K562 (cell line): ENCODE measurements at regions not wholly inside any gene's neighbourhood (a gene's known extent, or its start where the extent isn't known, plus 50 kb on each side); places are given as distances from the start of the nearest gene placed in this dataset.

Source experiments
- ATAC-seq: fragments of 200-7000 bp; cut with Tn5 transposase; 3 replicates; pipeline ENCODE4 v1.9.1; 2020; ENCODE audit warnings: moderate library complexity
- BruUV-seq: library from RNA; stranded (reverse); fragments of 400-500 nt; replicated peaks from 2 replicates; lab custom pipeline; 2021; lab: Mats Ljungman, UMichigan
- CTCF ChIA-PET: fragments of 300-600 bp; formaldehyde crosslinking; extraction: SDS; loops from one replicate; lab custom pipeline; 2021; ENCODE audit warnings: low intra/inter-chr PET ratio; lab: Yijun Ruan, JAX
- POLR2A ChIA-PET: fragments of 300-600, 350-650 bp; sonication (Branson Sonifier 250); formaldehyde crosslinking; extraction: SDS; loops from one replicate; lab custom pipeline; 2021; ENCODE audit warnings: antibody characterized with exemption, inconsistent platforms; lab: Yijun Ruan, JAX
- DNase-seq, 4 experiments: peaks; one replicate each; pipeline versions ENCODE4 v3.0.0 to v3.0.0-alpha.2; 2011 to 2018; ENCODE audit warnings: low spot score in 3 of 4, mixed read lengths in 3 of 4; ENCODE audit errors: extremely low read depth in 1 of 4
- FAIRE-seq: peaks from 2 replicates; lab custom pipeline; 2011; peaks lifted over from hg19 to GRCh38; lab: Jason Lieb, UNC
- H2AFZ ChIP-seq: 2 replicates; pipeline ENCODE4 v1.6.0; 2011; ENCODE audit warnings: low read depth, low read length, control low read depth, inconsistent platforms
- H3K27ac ChIP-seq: fragments of 200-600 bp; 3 replicates; pipeline ENCODE4 v1.8.0; 2011; ENCODE audit warnings: low read depth, mild to moderate bottlenecking, control low read depth, inconsistent platforms, low read length, moderate library complexity, mixed read lengths; ENCODE audit errors: extremely low read depth
- H3K27me3 ChIP-seq, 2 experiments: fragments of 300-600 bp in 1 of 2; 2 replicates in 1 of 2; 3 replicates in 1 of 2; pipeline versions ENCODE4 v1.6.0 to v1.8.0; 2011; ENCODE audit warnings: inconsistent platforms in 2 of 2, low read length in 2 of 2, mild to moderate bottlenecking in 1 of 2, mixed read lengths in 1 of 2, moderate library complexity in 1 of 2; ENCODE audit not compliant: control insufficient read depth in 2 of 2, insufficient read depth in 2 of 2
- H3K36me3 ChIP-seq: fragments of 300-600 bp; 3 replicates; pipeline ENCODE4 v1.8.0; 2011; ENCODE audit warnings: mild to moderate bottlenecking, low read length, inconsistent platforms; ENCODE audit not compliant: control insufficient read depth, insufficient read depth
- H3K4me1 ChIP-seq, 2 experiments: fragments of 200-600 bp in 1 of 2; replicated peaks in 1 of 2; 2 replicates in 1 of 2; 3 replicates in 1 of 2; pipeline versions ENCODE4 v1.5.1 to v1.8.0; 2011; ENCODE audit warnings: inconsistent platforms in 2 of 2, low read length in 2 of 2, mild to moderate bottlenecking in 1 of 2, mixed read lengths in 1 of 2, moderate library complexity in 1 of 2; ENCODE audit not compliant: control insufficient read depth in 2 of 2, insufficient read depth in 2 of 2
- H3K4me2 ChIP-seq: 2 replicates; pipeline ENCODE4 v1.6.1; 2011; ENCODE audit warnings: low read length, control low read depth, inconsistent platforms, mixed read lengths; ENCODE audit not compliant: insufficient read depth
- H3K4me3 ChIP-seq: fragments of 200-600 bp; sonication (generic), shearing (Covaris generic); 2 replicates; pipeline ENCODE4 v1.5.1; 2016; ENCODE audit warnings: control low read depth, inconsistent platforms
- H3K79me2 ChIP-seq: fragments of 200-600 bp; 3 replicates; pipeline ENCODE4 v1.8.0; 2011; ENCODE audit warnings: low read length, inconsistent platforms; ENCODE audit not compliant: control insufficient read depth, insufficient read depth
- H3K9ac ChIP-seq, 2 experiments: 2 replicates each; pipeline versions ENCODE4 v1.6.0 to v1.6.1; 2011; ENCODE audit warnings: low read depth in 2 of 2, low read length in 2 of 2, control low read depth in 1 of 2, inconsistent platforms in 1 of 2, mild to moderate bottlenecking in 1 of 2, mixed read lengths in 1 of 2; ENCODE audit not compliant: insufficient read depth in 1 of 2
- H3K9me1 ChIP-seq: one replicate; pipeline ENCODE4 v1.6.0; 2011; ENCODE audit warnings: inconsistent platforms, mild to moderate bottlenecking, low read length, moderate library complexity; ENCODE audit not compliant: control insufficient read depth, insufficient read depth
- H3K9me3 ChIP-seq: replicated peaks from 2 replicates; pipeline ENCODE4 v1.5.1; 2011; ENCODE audit warnings: low read depth, low read length, inconsistent platforms; ENCODE audit not compliant: control insufficient read depth, insufficient read depth
- H4K20me1 ChIP-seq: replicated peaks from 2 replicates; pipeline ENCODE4 v1.6.1; 2011; ENCODE audit warnings: low read length, inconsistent platforms, mixed read lengths; ENCODE audit not compliant: control insufficient read depth, insufficient read depth
- ATF7 ChIP-seq: fragments of 450-650 bp; IDR thresholded peaks from 2 replicates; pipeline ENCODE4 v1.7.1; 2014; ENCODE audit warnings: mild to moderate bottlenecking, moderate library complexity
- CEBPZ ChIP-seq: fragments of 150-350 bp; IDR thresholded peaks from 2 replicates; pipeline ENCODE4 v1.6.1; 2014; ENCODE audit warnings: low read depth, mild to moderate bottlenecking, low read length, borderline replicate concordance
- GTF2A2 ChIP-seq: IDR thresholded peaks from 2 replicates; pipeline ENCODE4 v1.6.1; 2016; ENCODE audit warnings: mild to moderate bottlenecking, missing genetic modification characterization, missing compliant biosample characterization
- ZNF124 ChIP-seq: sonication (generic); formaldehyde crosslinking; IDR thresholded peaks from 2 replicates; pipeline ENCODE4 v1.8.1; 2022; ENCODE audit warnings: missing genetic modification reagents
- ZNF133 ChIP-seq: fragments of 250-450 bp; sonication (Bioruptor Pico); IDR thresholded peaks from 2 replicates; pipeline ENCODE4 v1.4.0; 2020; ENCODE audit warnings: mild to moderate bottlenecking
- ZNF174 ChIP-seq: fragments of 250-450 bp; sonication (Bioruptor Pico); IDR thresholded peaks from 2 replicates; pipeline ENCODE4 v1.4.0; 2020; ENCODE audit warnings: mild to moderate bottlenecking
- ZNF395 ChIP-seq: fragments of 200-800 bp; sonication (Bioruptor generic); IDR thresholded peaks from 2 replicates; pipeline ENCODE4 v1.6.1; 2017; ENCODE audit warnings: missing genetic modification characterization, missing compliant biosample characterization
- ZNF644 ChIP-seq: fragments of 200-800 bp; sonication (Bioruptor generic); IDR thresholded peaks from 2 replicates; pipeline ENCODE4 v1.6.1; 2016; ENCODE audit warnings: low read depth, missing genetic modification characterization, missing compliant biosample characterization
- ZNF785 ChIP-seq: fragments of 250-450 bp; sonication (Bioruptor Pico); IDR thresholded peaks from 2 replicates; pipeline ENCODE4 v1.4.0; 2020; ENCODE audit warnings: mild to moderate bottlenecking
- WGBS: fragments of 100-300 bp; shearing (Covaris generic); methylation state at CpG from one replicate; pipeline ENCODE4 v1.1.6; 2016; ENCODE audit warnings: low coverage, mixed read lengths; ENCODE audit not compliant: insufficient coverage; ENCODE audit errors: missing lambda C conversion rate; 5-methylcytosine and 5-hydroxymethylcytosine counted together
- in situ Hi-C: fragments of 300-500 bp; cut with MboI; formaldehyde crosslinking; loops from 4 replicates; pipeline ENCODE4 v1.15.0; 2018; ENCODE audit warnings: inconsistent platforms, mixed read lengths
- intact Hi-C: fragments of 100-400 bp; cut with micrococcal nuclease; formaldehyde crosslinking; loops from 2 replicates; pipeline ENCODE4 v1.14.2; 2022
- TF ChIP-seq, protein P1 (sequence below): fragments of 250-450 bp; sonication (Bioruptor Pico); IDR thresholded peaks from 2 replicates; pipeline ENCODE4 v1.8.0; 2022; ENCODE audit warnings: moderate library complexity, mild to moderate bottlenecking, inconsistent platforms
- TF ChIP-seq, protein P2 (sequence below), 2 experiments: IDR thresholded peaks; 2 replicates each; pipeline ENCODE4 v1.6.1; 2011; ENCODE audit warnings: borderline replicate concordance in 1 of 2, control low read depth in 1 of 2, low read depth in 1 of 2, low read length in 1 of 2, mild to moderate bottlenecking in 1 of 2, mixed read lengths in 1 of 2, moderate library complexity in 1 of 2; ENCODE audit not compliant: insufficient read depth in 1 of 2, insufficient read length in 1 of 2, poor library complexity in 1 of 2, severe bottlenecking in 1 of 2; ENCODE audit errors: extremely low read depth in 1 of 2

GRCh38 chr20:57804470-57805250 lies 94.8 kb upstream of the PMEPA1 start:
- no peaks in the 10 kb centered on the region for H3K4me1 ChIP-seq
- H3K27ac ChIP-seq = no peak overlapping the region
- H3K4me3 ChIP-seq = no peak overlapping the region
- peaks cover 0 to 26% of the 10 kb centered on the region in 2 experiments; a peak in 1 of 5 replicates for H3K27me3 ChIP-seq
- POLR2A ChIA-PET = interaction anchor here (1.1 kb wide), 1 partner anchor 43 kb away, joined by 3 read pairs; no protein-coding TSS in a partner anchor
- no TSS peak for BruUV-seq
- H3K9me3 ChIP-seq = no peaks in the 10 kb centered on the region
- no peak overlapping the region for H3K9ac ChIP-seq
- WGBS = under 1% methylated on average over 12 of the region's 14 CpGs
- H3K4me2 ChIP-seq = no peak overlapping the region
- peaks cover 4% of the 10 kb centered on the region for H4K20me1 ChIP-seq
- H3K79me2 ChIP-seq = no peaks in the 10 kb centered on the region
- in situ Hi-C loops = no loop called here
- no peaks in the 10 kb centered on the region for H3K36me3 ChIP-seq
- DNase-seq (no peak), ATAC-seq (no peak)
- no peaks in the 10 kb centered on the region for H3K9me1 ChIP-seq
- TF ChIP-seq ZNF785 (CRISPR knock-in tag) (no peak), CEBPZ (no peak), ZNF124 (CRISPR knock-in tag) (no peak), ZNF133 (CRISPR knock-in tag) (no peak), ZNF174 (CRISPR knock-in tag) (no peak), ZNF395 (no peak), GTF2A2 (tag) (no peak), ZNF644 (tag) (no peak), ATF7 (no peak)
- TF ChIP-seq, protein P1, sequence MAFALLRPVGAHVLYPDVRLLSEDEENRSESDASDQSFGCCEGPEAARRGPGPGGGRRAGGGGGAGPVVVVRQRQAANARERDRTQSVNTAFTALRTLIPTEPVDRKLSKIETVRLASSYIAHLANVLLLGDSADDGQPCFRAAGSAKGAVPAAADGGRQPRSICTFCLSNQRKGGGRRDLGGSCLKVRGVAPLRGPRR (CRISPR knock-in tag) = no peak
- TF ChIP-seq, protein P2, sequence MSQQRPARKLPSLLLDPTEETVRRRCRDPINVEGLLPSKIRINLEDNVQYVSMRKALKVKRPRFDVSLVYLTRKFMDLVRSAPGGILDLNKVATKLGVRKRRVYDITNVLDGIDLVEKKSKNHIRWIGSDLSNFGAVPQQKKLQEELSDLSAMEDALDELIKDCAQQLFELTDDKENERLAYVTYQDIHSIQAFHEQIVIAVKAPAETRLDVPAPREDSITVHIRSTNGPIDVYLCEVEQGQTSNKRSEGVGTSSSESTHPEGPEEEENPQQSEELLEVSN (IDR thresholded peaks at IDR 0.05; ENCODE audit: borderline replicate concordance in 1 of 2, extremely low read depth in 1 of 2, insufficient read depth in 1 of 2, insufficient read length in 1 of 2, low read depth in 1 of 2, low read length in 1 of 2, poor library complexity in 1 of 2, severe bottlenecking in 1 of 2) = no peak
- TF ChIP-seq, all 486 proteins: peak for 0
- CTCF ChIA-PET = no interaction called here
- intact Hi-C loops = no loop called here
- H2AFZ ChIP-seq = no peak overlapping the region
- no peak for FAIRE-seq
